ENCODE measurements at regions not wholly inside any gene's neighbourhood (a gene's known extent, or its start where the extent isn't known, plus 50 kb on each side); places are given as distances from the start of the nearest gene placed in this dataset.

GRCh38 chr1:55639526-55639925 lies 424.4 kb upstream of the USP24 start:
- no peak for TF ChIP-seq CTCF (conservative IDR thresholded peaks at IDR 0.05)
- Mint-ChIP-seq H3K36me3 (ENCODE audit: low read depth) (no peaks in the 10 kb centered on the region), H3K4me3 (no peak overlapping the region), H3K9me3 (no peaks in the 10 kb centered on the region), H3K27ac (no peak overlapping the region), H3K27me3 (ENCODE audit: insufficient read depth) (no peaks in the 10 kb centered on the region), H3K4me1 (peaks cover 38% of the 10 kb centered on the region)
- peak; percentile 15 for DNase-seq
- no peak overlapping the region for H3K27ac ChIP-seq (ENCODE audit: low read depth, low read length)
- 93 to 96% methylated on average over 5 of the region's 5 CpGs for WGBS, 2 experiments (ENCODE audit: insufficient coverage in 1 of 2, insufficient read length in 1 of 2)
- H3K36me3 ChIP-seq (ENCODE audit: control insufficient read depth, insufficient read depth, low read length), result no peaks in the 10 kb centered on the region
- no peak overlapping the region for H3K9ac ChIP-seq (ENCODE audit: extremely low read depth, low read length, poor library complexity, severe bottlenecking)
- H3K27me3 ChIP-seq (ENCODE audit: control insufficient read depth, insufficient read depth, low read length, poor library complexity, severe bottlenecking), result no peaks in the 10 kb centered on the region
- H3K4me1 ChIP-seq (ENCODE audit: control insufficient read depth, insufficient read depth, low read length), result peaks cover 11% of the 10 kb centered on the region
- H3K4me3 ChIP-seq (ENCODE audit: low read length), result peak overlapping the region; percentile 8
- no peaks in the 10 kb centered on the region for H3K9me3 ChIP-seq (ENCODE audit: control insufficient read depth, low read length)

DNA sequence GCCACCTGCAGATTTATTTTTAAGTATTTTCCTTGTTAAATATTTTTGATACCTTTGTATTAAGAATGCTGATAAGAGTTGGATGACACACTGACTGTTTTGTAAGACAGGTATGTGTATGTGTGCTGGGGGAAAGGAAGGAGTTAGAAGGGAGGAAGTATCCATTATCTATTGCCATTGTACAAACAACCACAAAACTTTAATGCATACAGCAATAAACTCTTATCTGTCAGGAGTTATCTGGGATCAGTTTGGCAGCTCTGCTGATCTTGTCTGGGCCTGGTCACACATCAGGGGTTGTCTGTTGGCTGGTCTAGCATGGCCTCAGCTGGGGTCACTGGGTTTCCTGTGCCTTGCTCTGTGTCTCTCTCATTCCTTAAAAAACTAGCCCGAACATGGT lies 423.9 kb upstream of the USP24 start:
- Histone ChIP-seq H3K4me1 (ENCODE audit: control insufficient read depth, insufficient read depth, low read length) (peaks cover 13% of the 10 kb centered on the region), H3K27ac (ENCODE audit: low read depth, low read length) (no peak overlapping the region), H3K9me3 (ENCODE audit: control insufficient read depth, low read length) (no peaks in the 10 kb centered on the region), H3K36me3 (ENCODE audit: control insufficient read depth, insufficient read depth, low read length) (no peaks in the 10 kb centered on the region), H3K27me3 (ENCODE audit: control insufficient read depth, insufficient read depth, low read length, poor library complexity, severe bottlenecking) (no peaks in the 10 kb centered on the region), H3K9ac (ENCODE audit: extremely low read depth, low read length, poor library complexity, severe bottlenecking) (no peak overlapping the region), H3K4me3 (ENCODE audit: low read length) (peak overlapping the region; percentile 8)
- Mint-ChIP-seq H3K36me3 (ENCODE audit: low read depth) (no peaks in the 10 kb centered on the region), H3K4me3 (no peak overlapping the region), H3K27me3 (ENCODE audit: insufficient read depth) (no peaks in the 10 kb centered on the region), H3K27ac (no peak overlapping the region), H3K4me1 (peaks cover 38% of the 10 kb centered on the region), H3K9me3 (no peaks in the 10 kb centered on the region)
- peak; percentile 33 for DNase-seq
- TF ChIP-seq CTCF (conservative IDR thresholded peaks at IDR 0.05), result no peak
- WGBS, 2 experiments (ENCODE audit: insufficient coverage in 1 of 2, insufficient read length in 1 of 2), result 94 to 100% methylated on average over 1 of the region's 1 CpG

- Histone ChIP-seq H3K27me3 (ENCODE audit: control insufficient read depth, insufficient read depth, low read length, poor library complexity, severe bottlenecking) (no peaks in the 10 kb centered on the region), H3K4me3 (ENCODE audit: low read length) (no peak overlapping the region), H3K27ac (ENCODE audit: low read depth, low read length) (no peak overlapping the region), H3K4me1 (ENCODE audit: control insufficient read depth, insufficient read depth, low read length) (peaks cover 19% of the 10 kb centered on the region), H3K9ac (ENCODE audit: extremely low read depth, low read length, poor library complexity, severe bottlenecking) (no peak overlapping the region), H3K36me3 (ENCODE audit: control insufficient read depth, insufficient read depth, low read length) (no peaks in the 10 kb centered on the region), H3K9me3 (ENCODE audit: control insufficient read depth, low read length) (no peaks in the 10 kb centered on the region)
- Mint-ChIP-seq H3K36me3 (ENCODE audit: low read depth) (no peaks in the 10 kb centered on the region), H3K9me3 (no peaks in the 10 kb centered on the region), H3K4me3 (no peak overlapping the region), H3K4me1 (peaks cover 48% of the 10 kb centered on the region), H3K27ac (no peak overlapping the region), H3K27me3 (ENCODE audit: insufficient read depth) (no peaks in the 10 kb centered on the region)
- TF ChIP-seq CTCF (conservative IDR thresholded peaks at IDR 0.05), result no peak
- no peak for DNase-seq
- WGBS, 2 experiments (ENCODE audit: insufficient coverage in 1 of 2, insufficient read length in 1 of 2), result 95 to 100% methylated on average over 1 of the region's 1 CpG
These were observed 421.5 kb upstream of the USP24 start for GRCh38 chr1:55636696-55637095.

Data from endodermal cell (in vitro differentiated cells).